LNCaP clone FGC (cell line): ENCODE measurements at regions not wholly inside any gene's neighbourhood (a gene's known extent, or its start where the extent isn't known, plus 50 kb on each side); places are given as distances from the start of the nearest gene placed in this dataset.

Source experiments
- DNase-seq: peaks from one replicate; pipeline ENCODE4 v3.0.0-alpha.2; 2011; ENCODE audit warnings: low read depth
- H3K4me3 ChIP-seq: 2 replicates; pipeline ENCODE4 v1.5.1; 2011; ENCODE audit warnings: mild to moderate bottlenecking, low read depth, low read length, control low read depth
- TF ChIP-seq, protein P1 (sequence below): IDR thresholded peaks from 2 replicates; pipeline ENCODE4 v1.5.1; 2012; ENCODE audit warnings: mild to moderate bottlenecking; ENCODE audit not compliant: control insufficient read depth, insufficient read depth; ENCODE audit errors: extremely low read depth

DNA sequence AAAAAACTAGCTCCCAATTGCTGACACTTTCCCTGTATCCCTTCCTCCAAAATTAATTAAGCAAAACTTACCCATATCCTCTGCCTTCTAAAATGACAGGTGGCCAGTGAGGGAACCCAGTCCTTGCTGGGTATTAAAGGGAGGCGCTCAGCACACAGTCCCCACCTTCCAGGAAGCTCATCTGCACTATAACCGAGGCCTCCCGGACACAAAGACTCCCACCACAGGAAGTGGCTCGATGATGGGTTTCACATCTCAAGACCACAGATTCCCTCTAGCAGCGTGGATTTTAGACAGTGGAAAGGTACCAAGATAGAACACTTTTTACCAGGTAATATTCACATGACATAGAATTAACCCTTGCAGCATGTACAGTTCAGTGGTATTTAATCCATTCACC lies 126.8 kb upstream of the NCOR2 start:
- no peak overlapping the region for H3K4me3 ChIP-seq
- TF ChIP-seq, protein P1, sequence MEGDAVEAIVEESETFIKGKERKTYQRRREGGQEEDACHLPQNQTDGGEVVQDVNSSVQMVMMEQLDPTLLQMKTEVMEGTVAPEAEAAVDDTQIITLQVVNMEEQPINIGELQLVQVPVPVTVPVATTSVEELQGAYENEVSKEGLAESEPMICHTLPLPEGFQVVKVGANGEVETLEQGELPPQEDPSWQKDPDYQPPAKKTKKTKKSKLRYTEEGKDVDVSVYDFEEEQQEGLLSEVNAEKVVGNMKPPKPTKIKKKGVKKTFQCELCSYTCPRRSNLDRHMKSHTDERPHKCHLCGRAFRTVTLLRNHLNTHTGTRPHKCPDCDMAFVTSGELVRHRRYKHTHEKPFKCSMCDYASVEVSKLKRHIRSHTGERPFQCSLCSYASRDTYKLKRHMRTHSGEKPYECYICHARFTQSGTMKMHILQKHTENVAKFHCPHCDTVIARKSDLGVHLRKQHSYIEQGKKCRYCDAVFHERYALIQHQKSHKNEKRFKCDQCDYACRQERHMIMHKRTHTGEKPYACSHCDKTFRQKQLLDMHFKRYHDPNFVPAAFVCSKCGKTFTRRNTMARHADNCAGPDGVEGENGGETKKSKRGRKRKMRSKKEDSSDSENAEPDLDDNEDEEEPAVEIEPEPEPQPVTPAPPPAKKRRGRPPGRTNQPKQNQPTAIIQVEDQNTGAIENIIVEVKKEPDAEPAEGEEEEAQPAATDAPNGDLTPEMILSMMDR = no peak
- DNase-seq = no peak

DNA sequence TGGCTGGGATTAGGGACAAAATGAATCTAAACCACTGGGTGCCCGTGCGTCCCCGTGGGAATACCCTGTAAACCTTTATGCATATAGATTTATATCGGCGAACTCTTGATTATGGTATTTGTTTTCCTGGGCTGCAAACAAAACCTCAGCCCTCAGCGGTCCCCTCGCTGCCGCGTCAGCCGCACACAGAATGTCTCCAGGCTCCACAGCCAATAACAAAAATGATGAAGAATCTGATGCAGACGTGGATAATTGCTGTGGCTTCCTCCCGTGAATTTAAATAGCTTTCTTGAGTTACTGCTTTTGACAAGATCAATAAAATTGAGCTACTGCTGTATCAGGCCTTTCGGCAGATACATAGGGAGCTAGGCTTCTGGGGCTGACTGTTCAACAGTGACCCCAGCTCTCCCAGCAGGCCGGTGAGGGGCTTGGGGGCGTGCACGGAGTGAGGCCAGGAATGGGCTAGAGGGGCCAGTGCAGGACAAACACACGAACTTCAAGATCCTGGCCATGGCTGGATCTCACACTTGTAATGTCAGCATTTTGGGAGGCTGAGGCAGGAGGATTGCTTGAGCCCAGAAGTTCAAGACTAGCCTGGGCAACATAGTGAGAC lies 125.8 kb upstream of the NCOR2 start:
- no peak overlapping the region for H3K4me3 ChIP-seq
- no peak for DNase-seq
- TF ChIP-seq, protein P1 = no peak

DNA sequence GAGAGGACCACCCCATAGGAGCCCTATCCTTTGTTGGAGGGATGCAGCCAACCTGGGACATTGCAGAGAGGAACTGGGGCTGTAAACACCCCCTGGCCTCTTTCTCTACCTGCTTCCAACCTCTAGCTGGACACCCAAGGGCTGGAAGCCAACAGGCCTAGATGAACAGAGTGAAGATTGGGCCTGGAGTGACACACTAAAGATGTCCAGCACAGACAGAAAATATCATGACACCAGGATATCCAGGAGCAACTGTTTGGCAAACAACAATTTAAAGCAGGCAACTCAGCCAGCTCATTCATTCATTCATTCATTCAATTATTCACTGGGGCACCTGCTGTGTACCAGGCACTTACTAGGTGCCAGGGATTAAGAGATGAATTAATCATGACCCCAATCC lies 125.0 kb upstream of the NCOR2 start:
- TF ChIP-seq, protein P1 = no peak
- no peak overlapping the region for H3K4me3 ChIP-seq
- DNase-seq = no peak

DNA sequence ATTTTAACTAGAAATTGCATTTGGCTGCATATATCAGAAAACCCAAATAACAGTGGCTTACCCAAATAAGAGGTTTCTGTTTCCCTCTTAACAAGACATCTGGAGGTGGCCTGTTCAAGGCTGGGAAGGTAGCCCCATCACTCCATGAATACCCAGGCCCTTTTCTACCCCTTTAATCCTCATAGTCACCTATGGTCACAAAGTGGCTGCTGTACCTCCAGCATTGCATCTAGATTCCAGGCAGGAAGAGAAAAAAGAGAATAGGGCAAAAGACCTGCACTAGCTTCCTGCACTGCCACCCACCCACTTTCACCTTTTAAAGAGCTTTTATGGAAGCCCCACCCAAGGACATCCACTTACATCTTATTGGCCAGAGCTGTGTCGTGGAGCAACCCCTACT lies 124.0 kb upstream of the NCOR2 start:
- no peak for DNase-seq
- H3K4me3 ChIP-seq = no peak overlapping the region
- TF ChIP-seq, protein P1 = no peak

DNA sequence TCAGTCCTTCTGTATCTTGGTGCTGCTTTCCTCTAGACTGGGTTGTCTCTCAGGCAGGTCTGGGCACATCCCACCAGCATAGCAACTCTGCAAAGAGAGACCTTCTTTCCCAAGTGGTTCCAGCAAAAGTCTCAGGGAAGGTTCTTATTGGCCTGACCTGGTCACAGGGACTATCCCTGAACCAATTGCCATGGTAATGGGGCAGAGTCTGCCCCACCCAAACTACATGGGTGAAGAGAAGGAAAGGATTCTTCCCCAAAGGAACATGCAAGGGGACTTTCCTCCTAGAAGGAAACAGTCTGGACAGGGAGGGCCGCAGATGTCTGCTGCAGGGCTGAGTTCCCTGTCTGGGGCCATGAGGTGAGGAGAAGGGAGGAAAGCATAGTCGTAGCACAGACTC lies 122.2 kb upstream of the NCOR2 start:
- DNase-seq = no peak
- no peak overlapping the region for H3K4me3 ChIP-seq
- TF ChIP-seq, protein P1 = no peak

DNA sequence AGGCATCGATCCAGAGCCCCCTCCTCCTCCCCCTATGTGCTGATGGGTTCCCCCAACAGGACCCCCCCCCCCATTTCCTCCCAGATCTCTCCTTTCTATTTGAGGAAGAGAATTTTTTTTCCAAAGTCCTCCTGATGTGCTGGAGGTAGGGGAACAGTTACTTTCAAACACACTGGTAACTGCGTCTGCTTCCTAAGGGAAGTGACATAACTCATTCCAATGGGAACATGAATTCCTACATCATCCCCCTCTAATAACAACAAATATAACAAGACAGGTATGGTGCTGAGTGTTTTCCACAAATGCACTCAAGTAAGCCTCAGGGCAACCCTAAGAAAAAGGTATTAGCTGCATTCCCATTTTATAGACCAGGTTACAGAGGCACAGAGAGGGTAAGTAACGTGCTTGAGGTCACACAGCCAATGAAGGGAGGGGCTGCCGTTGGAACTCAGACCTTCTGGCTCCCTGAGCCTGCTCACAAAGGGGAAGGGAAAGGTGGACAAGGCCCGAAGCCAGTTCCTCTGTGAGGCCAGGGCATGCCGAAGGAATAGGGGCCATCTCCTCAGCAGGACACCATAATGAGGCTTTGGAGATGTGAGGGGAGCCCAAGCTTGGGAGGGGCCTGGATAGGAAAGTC lies 121.1 kb upstream of the NCOR2 start:
- DNase-seq = no peak
- TF ChIP-seq, protein P1 = no peak
- H3K4me3 ChIP-seq = no peak overlapping the region

DNA sequence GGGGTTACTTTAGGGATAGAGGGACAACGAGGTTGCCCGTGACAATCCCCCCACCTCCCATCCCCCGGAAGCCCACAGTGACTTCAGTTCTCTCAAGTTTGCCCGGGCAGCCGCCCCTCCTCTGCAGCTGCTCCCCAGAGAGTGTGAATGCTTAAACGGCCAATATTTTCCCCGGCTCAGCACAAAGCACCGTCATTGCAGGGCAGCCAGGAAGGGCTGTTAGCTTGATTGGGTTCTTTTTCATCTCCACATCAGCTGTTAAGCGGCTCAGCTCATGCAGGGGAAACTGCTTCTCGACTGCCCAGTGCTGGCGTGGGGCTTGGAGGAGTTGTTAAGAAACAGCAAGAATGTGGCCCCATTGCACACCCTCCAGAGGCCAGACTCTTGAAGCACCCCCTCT lies 120.5 kb upstream of the NCOR2 start:
- no peak overlapping the region for H3K4me3 ChIP-seq
- DNase-seq = no peak
- TF ChIP-seq, protein P1 = no peak
